Activated CD8-positive, alpha-beta memory T cell treated with anti-CD3 and anti-CD28 coated beads, Interleukin-2, amount 50 U/mL, for 1 hour (primary cell): ENCODE measurements at regions not wholly inside any gene's neighbourhood (a gene's known extent, or its start where the extent isn't known, plus 50 kb on each side); places are given as distances from the start of the nearest gene placed in this dataset.
"Not testable (repeated sequence)": the region's sequence is repeated elsewhere in the genome, so short reads cannot be mapped to it uniquely, and the experiment has no call there.

Experiments used
- DNase-seq: peaks from one replicate; pipeline ENCODE4 v3.0.0-alpha.2; 2020; ENCODE audit errors: extremely low read depth

- DNase-seq: not testable (repeated sequence)
These were observed 139.8 kb upstream of the ERV3-1 start for GRCh38 chr7:65146118-65146914.

GRCh38 chr7:65145710-65146109, 139.2 kb upstream of the ERV3-1 start:
- DNase-seq: not testable (repeated sequence)

- DNase-seq: not testable (repeated sequence)
These were observed 138.5 kb upstream of the ERV3-1 start for GRCh38 chr7:65145008-65145407.

GRCh38 chr7:65144557-65144956, 138.1 kb upstream of the ERV3-1 start:
- DNase-seq: not testable (repeated sequence)

- DNase-seq: not testable (repeated sequence)
These were observed 137.6 kb upstream of the ERV3-1 start for GRCh38 chr7:65144119-65144518.

- DNase-seq: not testable (repeated sequence)
These were observed 135.4 kb upstream of the ERV3-1 start for GRCh38 chr7:65141894-65142293.

GRCh38 chr7:65141405-65141778, 134.9 kb upstream of the ERV3-1 start:
- DNase-seq: not testable (repeated sequence)

GRCh38 chr7:65140543-65141404, 134.3 kb upstream of the ERV3-1 start:
- DNase-seq: not testable (repeated sequence)

- not testable (repeated sequence) for DNase-seq
These were observed 130.4 kb upstream of the ERV3-1 start for GRCh38 chr7:65136850-65137249.

- DNase-seq: not testable (repeated sequence)
These were observed 126.6 kb upstream of the ERV3-1 start for GRCh38 chr7:65133087-65133486.

GRCh38 chr7:65132256-65132655, 125.8 kb upstream of the ERV3-1 start:
- DNase-seq: not testable (repeated sequence)

- not testable (repeated sequence) for DNase-seq
These were observed 120.9 kb upstream of the ERV3-1 start for GRCh38 chr7:65127364-65127763.

GRCh38 chr7:65124600-65124999, 118.1 kb upstream of the ERV3-1 start:
- not testable (repeated sequence) for DNase-seq

GRCh38 chr7:65105650-65106203, 99.2 kb upstream of the ERV3-1 start:
- not testable (repeated sequence) for DNase-seq

GRCh38 chr7:65100499-65100898, 94.0 kb upstream of the ERV3-1 start:
- DNase-seq: not testable (repeated sequence)

- DNase-seq: not testable (repeated sequence)
These were observed 75.2 kb upstream of the ERV3-1 start for GRCh38 chr7:65081669-65082055.

GRCh38 chr7:65080799-65081668, 74.5 kb upstream of the ERV3-1 start:
- peak; percentile 78 for DNase-seq

- DNase-seq: not testable (repeated sequence)
These were observed 68.5 kb upstream of the ERV3-1 start for GRCh38 chr7:65074959-65075358.

GRCh38 chr7:65073160-65073559, 66.7 kb upstream of the ERV3-1 start:
- not testable (repeated sequence) for DNase-seq

GRCh38 chr7:65071854-65072431, 65.5 kb upstream of the ERV3-1 start:
- not testable (repeated sequence) for DNase-seq

GRCh38 chr7:65069476-65069875, 63.0 kb upstream of the ERV3-1 start:
- not testable (repeated sequence) for DNase-seq
